ENCODE measurements at regions not wholly inside any gene's neighbourhood (a gene's known extent, or its start where the extent isn't known, plus 50 kb on each side); places are given as distances from the start of the nearest gene placed in this dataset.

- TF ChIP-seq, protein P1, sequence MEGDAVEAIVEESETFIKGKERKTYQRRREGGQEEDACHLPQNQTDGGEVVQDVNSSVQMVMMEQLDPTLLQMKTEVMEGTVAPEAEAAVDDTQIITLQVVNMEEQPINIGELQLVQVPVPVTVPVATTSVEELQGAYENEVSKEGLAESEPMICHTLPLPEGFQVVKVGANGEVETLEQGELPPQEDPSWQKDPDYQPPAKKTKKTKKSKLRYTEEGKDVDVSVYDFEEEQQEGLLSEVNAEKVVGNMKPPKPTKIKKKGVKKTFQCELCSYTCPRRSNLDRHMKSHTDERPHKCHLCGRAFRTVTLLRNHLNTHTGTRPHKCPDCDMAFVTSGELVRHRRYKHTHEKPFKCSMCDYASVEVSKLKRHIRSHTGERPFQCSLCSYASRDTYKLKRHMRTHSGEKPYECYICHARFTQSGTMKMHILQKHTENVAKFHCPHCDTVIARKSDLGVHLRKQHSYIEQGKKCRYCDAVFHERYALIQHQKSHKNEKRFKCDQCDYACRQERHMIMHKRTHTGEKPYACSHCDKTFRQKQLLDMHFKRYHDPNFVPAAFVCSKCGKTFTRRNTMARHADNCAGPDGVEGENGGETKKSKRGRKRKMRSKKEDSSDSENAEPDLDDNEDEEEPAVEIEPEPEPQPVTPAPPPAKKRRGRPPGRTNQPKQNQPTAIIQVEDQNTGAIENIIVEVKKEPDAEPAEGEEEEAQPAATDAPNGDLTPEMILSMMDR (IDR thresholded peaks at IDR 0.05) = no peak
- no peak for TF ChIP-seq ZFX (IDR thresholded peaks at IDR 0.05; ENCODE audit: borderline replicate concordance)
- no peak overlapping the region for H3K27ac ChIP-seq
Measured at GRCh38 chr14:98761993-98762392, 510.0 kb downstream of the BCL11B start.

GRCh38 chr14:98766818-98767217, 505.2 kb downstream of the BCL11B start:
- TF ChIP-seq, protein P1 (IDR thresholded peaks at IDR 0.05) = no peak
- no peak for TF ChIP-seq ZFX (IDR thresholded peaks at IDR 0.05; ENCODE audit: borderline replicate concordance)

DNA sequence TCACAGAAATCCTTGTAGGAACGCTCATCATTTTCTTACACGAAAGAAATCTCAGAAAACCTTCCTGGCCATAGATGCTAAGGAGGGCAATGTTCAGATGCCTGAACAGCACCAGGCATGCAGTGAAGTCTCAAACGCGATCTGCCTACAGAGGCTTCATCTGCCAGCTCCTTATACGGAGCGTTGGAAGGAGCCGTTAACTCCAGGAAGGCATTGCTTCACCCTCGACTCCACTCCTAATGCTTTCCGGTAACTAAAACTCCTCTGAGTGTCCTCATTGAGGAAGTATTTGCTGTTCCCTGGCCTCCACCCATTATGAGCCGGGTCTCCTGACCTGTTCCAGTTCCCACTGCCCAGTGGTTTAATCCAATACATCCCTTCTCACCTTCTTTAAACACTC, 502.7 kb downstream of the BCL11B start:
- TF ChIP-seq, protein P1 (IDR thresholded peaks at IDR 0.05) = no peak
- TF ChIP-seq ZFX (IDR thresholded peaks at IDR 0.05; ENCODE audit: borderline replicate concordance) = no peak
- H3K27ac ChIP-seq = no peak overlapping the region

More at GRCh38 chr14:98766818-98767217, 505.2 kb downstream of the BCL11B start:
- no peak overlapping the region for H3K27ac ChIP-seq

- no peak overlapping the region for H3K27ac ChIP-seq
- TF ChIP-seq, protein P1 (IDR thresholded peaks at IDR 0.05) = no peak
- no peak for TF ChIP-seq ZFX (IDR thresholded peaks at IDR 0.05; ENCODE audit: borderline replicate concordance)
Measured at GRCh38 chr14:98770151-98770550, 501.8 kb downstream of the BCL11B start.

- H3K27ac ChIP-seq = no peak overlapping the region
- TF ChIP-seq, protein P1 (IDR thresholded peaks at IDR 0.05) = no peak
- no peak for TF ChIP-seq ZFX (IDR thresholded peaks at IDR 0.05; ENCODE audit: borderline replicate concordance)
Measured at GRCh38 chr14:98773814-98774213, 498.2 kb downstream of the BCL11B start.

DNA sequence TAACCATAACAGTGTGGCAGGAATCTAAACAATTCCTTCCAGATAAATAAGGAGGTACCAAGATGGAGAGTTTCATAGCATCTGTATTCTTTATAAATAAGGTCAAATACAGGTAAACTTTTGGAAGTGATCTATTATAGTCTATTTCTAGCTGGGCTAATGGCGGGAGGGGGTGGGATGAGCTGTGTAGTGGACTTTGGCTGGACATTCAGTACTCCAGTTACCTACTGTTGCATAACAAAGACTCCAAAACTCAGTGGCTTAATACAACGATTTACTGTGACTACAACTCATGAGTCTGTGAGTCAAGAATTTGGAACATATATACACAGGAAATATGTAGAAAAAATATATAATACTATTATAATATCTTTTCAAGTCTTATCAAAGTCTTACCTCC, 496.1 kb downstream of the BCL11B start:
- no peak overlapping the region for H3K27ac ChIP-seq
- TF ChIP-seq, protein P1 (IDR thresholded peaks at IDR 0.05) = no peak
- no peak for TF ChIP-seq ZFX (IDR thresholded peaks at IDR 0.05; ENCODE audit: borderline replicate concordance)

- TF ChIP-seq, protein P1 (IDR thresholded peaks at IDR 0.05) = no peak
- TF ChIP-seq ZFX (IDR thresholded peaks at IDR 0.05; ENCODE audit: borderline replicate concordance) = no peak
- H3K27ac ChIP-seq = no peak overlapping the region
Measured at GRCh38 chr14:98782062-98782461, 489.9 kb downstream of the BCL11B start.
